CD4-positive, alpha-beta T cell (primary cell): ENCODE measurements at regions not wholly inside any gene's neighbourhood (a gene's known extent, or its start where the extent isn't known, plus 50 kb on each side); places are given as distances from the start of the nearest gene placed in this dataset.

Experiments used
- ATAC-seq: fragments of 200-7000 bp; cut with Tn5 transposase; one replicate; pipeline ENCODE4 v1.10.0; 2022; ENCODE audit warnings: mild to moderate bottlenecking; ENCODE audit not compliant: poor library complexity
- CTCF ChIA-PET: fragments of 350-600 bp; sonication (Branson Sonifier 250); formaldehyde crosslinking; loops from one replicate; lab custom pipeline; 2021; ENCODE audit warnings: antibody characterized with exemption, inconsistent platforms; lab: Charles Lee
- POLR2A ChIA-PET: fragments of 350-600 bp; sonication (Branson Sonifier 250); formaldehyde crosslinking; loops from one replicate; lab custom pipeline; 2021; ENCODE audit warnings: antibody characterized with exemption, inconsistent platforms; lab: Charles Lee
- DNase-seq, 14 experiments: peaks; one replicate each; pipeline ENCODE4 v3.0.0-alpha.2; 2013 to 2020; ENCODE audit warnings: mixed read lengths in 2 of 14
- H3K27ac ChIP-seq, 2 donors: one replicate each; pipeline versions ENCODE4 v1.5.1 to v1.7.0; 2013; ENCODE audit warnings: low read length in 2 of 2, low read depth in 1 of 2, mild to moderate bottlenecking in 1 of 2
- H3K27me3 ChIP-seq, 2 experiments: 1 replicate in 1 of 2; 2 replicates in 1 of 2; pipeline versions ENCODE4 v1.6.1 to v1.7.0; 2013; ENCODE audit warnings: low read length in 2 of 2, control low read depth in 1 of 2, mild to moderate bottlenecking in 1 of 2, moderate library complexity in 1 of 2; ENCODE audit not compliant: insufficient read depth in 2 of 2, control insufficient read depth in 1 of 2
- H3K36me3 ChIP-seq: one replicate; pipeline ENCODE4 v1.6.1; 2013; ENCODE audit warnings: low read length, control low read depth; ENCODE audit not compliant: insufficient read depth
- H3K4me1 ChIP-seq: one replicate; pipeline ENCODE4 v1.6.1; 2013; ENCODE audit warnings: low read length, control low read depth; ENCODE audit not compliant: insufficient read depth
- H3K4me3 ChIP-seq: one replicate; pipeline ENCODE4 v1.5.1; 2013; ENCODE audit warnings: mild to moderate bottlenecking, low read length, moderate library complexity
- H3K9me3 ChIP-seq, 2 experiments: 1 replicate in 1 of 2; 2 replicates in 1 of 2; pipeline versions ENCODE4 v1.6.1 to v1.7.0; 2013; ENCODE audit warnings: low read length in 2 of 2, mild to moderate bottlenecking in 2 of 2, control low read depth in 1 of 2, moderate library complexity in 1 of 2; ENCODE audit not compliant: control insufficient read depth in 1 of 2, insufficient read depth in 1 of 2
- H3K27ac Mint-ChIP-seq: one replicate; pipeline ENCODE4 v1.8.0; 2020; ENCODE audit warnings: mixed read lengths
- H3K27me3 Mint-ChIP-seq: one replicate; pipeline ENCODE4 v1.8.0; 2021; ENCODE audit warnings: mixed read lengths
- H3K36me3 Mint-ChIP-seq: one replicate; pipeline ENCODE4 v1.8.0; 2021; ENCODE audit warnings: low read depth, mixed read lengths
- H3K4me1 Mint-ChIP-seq: one replicate; pipeline ENCODE4 v1.8.0; 2021; ENCODE audit warnings: low read depth, mixed read lengths
- H3K4me3 Mint-ChIP-seq: one replicate; pipeline ENCODE4 v1.8.0; 2020; ENCODE audit warnings: mild to moderate bottlenecking, mixed read lengths
- H3K9me3 Mint-ChIP-seq: one replicate; pipeline ENCODE4 v1.8.0; 2020; ENCODE audit warnings: mixed read lengths
- CTCF ChIP-seq: fragments of 200-600 bp; IDR thresholded peaks from one replicate; pipeline ENCODE4 v1.8.0; 2022; ENCODE audit warnings: antibody characterized with exemption, mild to moderate bottlenecking
- intact Hi-C, 2 experiments: fragments of 100-400 bp; cut with DNase I in 1 of 2; cut with micrococcal nuclease in 1 of 2; formaldehyde crosslinking; loops; one replicate each; pipeline versions ENCODE4 v1.15.1 to v1.9.0; 2023 to 2025; cut with DNase I, micrococcal nuclease

- Histone ChIP-seq H3K4me3 (no peak overlapping the region), H3K36me3 (no peaks in the 10 kb centered on the region), H3K9me3 (peaks cover 0 to under 1% of the 10 kb centered on the region in 2 experiments), H3K27me3 (no peaks in the 10 kb centered on the region), H3K4me1 (no peaks in the 10 kb centered on the region), H3K27ac (no peak overlapping the region)
- POLR2A ChIA-PET: no interaction called here
- TF ChIP-seq CTCF: no peak
- H3K9me3 Mint-ChIP-seq: no peaks in the 10 kb centered on the region
- no peaks in the 10 kb centered on the region for H3K27me3 Mint-ChIP-seq
- CTCF ChIA-PET: no interaction called here
- ATAC-seq (no peak), DNase-seq (no peak)
- H3K4me3 Mint-ChIP-seq: no peak overlapping the region
- no peaks in the 10 kb centered on the region for H3K36me3 Mint-ChIP-seq
- intact Hi-C loops: no loop called here
- no peak overlapping the region for H3K27ac Mint-ChIP-seq
- no peaks in the 10 kb centered on the region for H3K4me1 Mint-ChIP-seq
These were observed 176.1 kb upstream of the CDH12 start for GRCh38 chr5:23029290-23029689.

- Histone ChIP-seq H3K27me3 (no peaks in the 10 kb centered on the region), H3K4me3 (no peak overlapping the region), H3K27ac (no peak overlapping the region), H3K9me3 (no peaks in the 10 kb centered on the region), H3K4me1 (no peaks in the 10 kb centered on the region), H3K36me3 (no peaks in the 10 kb centered on the region)
- Mint-ChIP-seq H3K36me3 (no peaks in the 10 kb centered on the region), H3K27me3 (no peaks in the 10 kb centered on the region), H3K4me1 (no peaks in the 10 kb centered on the region), H3K9me3 (no peaks in the 10 kb centered on the region), H3K4me3 (no peak overlapping the region), H3K27ac (no peak overlapping the region)
- CTCF ChIA-PET: no interaction called here
- ATAC-seq (no peak), DNase-seq (no peak)
- TF ChIP-seq CTCF: no peak
- POLR2A ChIA-PET: interaction anchor here (0.6 kb wide), 1 partner anchor 371 kb away, joined by 3 read pairs; no protein-coding TSS in a partner anchor
- intact Hi-C loops: no loop called here
These were observed 175.4 kb upstream of the CDH12 start for GRCh38 chr5:23028445-23029021.

- no peak for TF ChIP-seq CTCF
- ChIA-PET CTCF (no interaction called here), POLR2A (interaction anchor here (0.6 kb wide), 1 partner anchor 371 kb away, joined by 3 read pairs; no protein-coding TSS in a partner anchor)
- no peak overlapping the region for H3K4me3 Mint-ChIP-seq
- H3K4me1 Mint-ChIP-seq: no peaks in the 10 kb centered on the region
- Histone ChIP-seq H3K4me1 (no peaks in the 10 kb centered on the region), H3K36me3 (no peaks in the 10 kb centered on the region), H3K27me3 (no peaks in the 10 kb centered on the region), H3K4me3 (no peak overlapping the region), H3K27ac (no peak overlapping the region), H3K9me3 (no peaks in the 10 kb centered on the region)
- no peaks in the 10 kb centered on the region for H3K36me3 Mint-ChIP-seq
- no peak for DNase-seq
- intact Hi-C loops: no loop called here
- ATAC-seq: no peak
- H3K9me3 Mint-ChIP-seq: no peaks in the 10 kb centered on the region
- no peak overlapping the region for H3K27ac Mint-ChIP-seq
- H3K27me3 Mint-ChIP-seq: no peaks in the 10 kb centered on the region
These were observed 174.7 kb upstream of the CDH12 start for GRCh38 chr5:23027830-23028229.
